Heart right ventricle (tissue), 16 donors: ENCODE measurements at regions not wholly inside any gene's neighbourhood (a gene's known extent, or its start where the extent isn't known, plus 50 kb on each side); places are given as distances from the start of the nearest gene placed in this dataset.

Experiments
- ATAC-seq, 8 donors: fragments of 200-7000 bp; cut with Tn5 transposase; one replicate each; pipeline ENCODE4 v1.9.1; 2020; ENCODE audit warnings: mild to moderate bottlenecking in 8 of 8, moderate library complexity in 8 of 8, moderate number of reproducible peaks in 1 of 8
- DNase-seq, 2 donors: peaks; one replicate each; pipeline ENCODE4 v3.0.0-alpha.2; 2020
- H3K27ac ChIP-seq, 10 donors: fragments of 200-600 bp; sonication (generic) in 2 of 10; one replicate each; pipeline versions ENCODE4 v1.5.0 to v1.8.0; 2020 to 2022; ENCODE audit warnings: mild to moderate bottlenecking in 3 of 10
- H3K27me3 ChIP-seq, 7 donors: fragments of 200-600 bp; one replicate each; pipeline ENCODE4 v1.8.0; 2021 to 2022; ENCODE audit warnings: mild to moderate bottlenecking in 2 of 7
- H3K36me3 ChIP-seq, 9 donors: fragments of 200-600 bp; sonication (generic) in 1 of 9; one replicate each; pipeline versions ENCODE4 v1.5.0 to v1.8.0; 2020 to 2022; ENCODE audit warnings: mild to moderate bottlenecking in 2 of 9
- H3K4me1 ChIP-seq, 9 donors: fragments of 200-600 bp; sonication (generic) in 1 of 9; one replicate each; pipeline versions ENCODE4 v1.5.0 to v1.8.0; 2020 to 2022; ENCODE audit warnings: mild to moderate bottlenecking in 4 of 9
- H3K4me3 ChIP-seq, 10 donors: fragments of 200-600 bp; sonication (generic) in 2 of 10; one replicate each; pipeline versions ENCODE4 v1.5.0 to v1.8.0; 2020 to 2022; ENCODE audit warnings: mild to moderate bottlenecking in 7 of 10, moderate library complexity in 2 of 10
- H3K9me3 ChIP-seq, 11 donors: fragments of 200-600 bp in 10 of 11; sonication (generic) in 2 of 11; one replicate each; pipeline versions ENCODE4 v1.5.0 to v1.8.0; 2013 to 2022; ENCODE audit warnings: mild to moderate bottlenecking in 2 of 11, control low read depth in 1 of 11, moderate library complexity in 1 of 11
- WGBS, 2 donors: extraction: QIAGEN DNeasy Blood & Tissue Kit; methylation state at CpG; one replicate each; pipeline ENCODE4 v1.1.7; 2013; ENCODE audit warnings: inconsistent platforms in 1 of 2; 5-methylcytosine and 5-hydroxymethylcytosine counted together
- intact Hi-C, 10 donors: fragments of 100-400 bp; cut with DNase I; formaldehyde crosslinking; loops; one replicate each; pipeline versions ENCODE4 v1.11.1 to v1.14.2; 2022
- TF ChIP-seq, protein P1 (sequence below), 9 donors: fragments of 200-600 bp; sonication (generic) in 2 of 9; IDR thresholded peaks; one replicate each; pipeline versions ENCODE4 v1.5.0 to v1.8.0; 2021 to 2022; ENCODE audit warnings: antibody characterized with exemption in 9 of 9, mild to moderate bottlenecking in 5 of 9, moderate library complexity in 1 of 9
- donor health status: Arrhythmogenic right ventricular cardiomyopathy.
- donor health status: ischemic (EF 13 %, LVEDD 7.1; RV severe dilation, severe dysfunction).
- donor health status: healthy with polysubstance abuse.
- donor health status: DM: no; HTN: yes; CAD: no.
- donor health status: DM: no; HTN: no; CAD: no.
- donor health status: ischemic (EF 25% LVEDD 6.9; RV normal size, moderate dysfunction).
- donor health status: ischemic (EF 25% LVEDD 5.7; RV mildly dilated, moderate dysfunction).
- donor health status: healthy.
- donor health status: DM: yes; HTN: yes; CAD: no.
- donor health status: Ischemic cardiomyopathy.
- donor health status: ischemic (EF 35%, LVEDD 5.7; RV mildly dilated, moderate dysfunction).
- donor health status: nonischemic (EF 11% LVEDD 7.7; RV severe dilation, severe dysfunction).
- donor health status: DM: yes; HTN: yes; CAD: no.
- donor health status: PGD.
- donor health status: ischemic (EF 29% LVEDD 5.4; RV normal size, mild dysfunction).
- donor health status: nonischemic (EF 23%, LVEDD 6.1; RV moderate dilation, normal function).

DNA sequence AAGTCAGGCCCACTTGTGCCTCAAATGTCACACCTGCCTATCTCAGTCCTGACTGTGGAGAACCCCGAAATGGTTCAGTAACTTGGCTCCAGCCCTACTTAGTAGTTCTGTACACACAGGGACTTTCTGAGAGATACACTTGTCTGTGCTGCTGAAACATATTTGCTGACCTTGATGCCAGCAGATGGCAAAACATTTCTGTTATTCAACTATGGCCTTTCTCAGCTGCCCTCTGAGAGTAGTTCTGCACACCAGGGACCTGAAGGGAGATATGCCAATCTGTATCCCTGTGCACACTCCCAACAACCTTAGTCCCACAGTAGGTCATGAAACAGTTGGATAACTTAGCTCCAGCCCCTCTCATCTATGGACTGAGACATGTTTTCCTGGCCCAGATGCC, 1651.5 kb downstream of the LRRC4C start:
- H3K27me3 ChIP-seq = no peaks in the 10 kb centered on the region
- intact Hi-C loops = no loop called here
- 54 to 62% methylated on average over 1 of the region's 1 CpG for WGBS, 2 donors
- no peaks in the 10 kb centered on the region for H3K36me3 ChIP-seq
- no peak overlapping the region for H3K27ac ChIP-seq
- TF ChIP-seq, protein P1, sequence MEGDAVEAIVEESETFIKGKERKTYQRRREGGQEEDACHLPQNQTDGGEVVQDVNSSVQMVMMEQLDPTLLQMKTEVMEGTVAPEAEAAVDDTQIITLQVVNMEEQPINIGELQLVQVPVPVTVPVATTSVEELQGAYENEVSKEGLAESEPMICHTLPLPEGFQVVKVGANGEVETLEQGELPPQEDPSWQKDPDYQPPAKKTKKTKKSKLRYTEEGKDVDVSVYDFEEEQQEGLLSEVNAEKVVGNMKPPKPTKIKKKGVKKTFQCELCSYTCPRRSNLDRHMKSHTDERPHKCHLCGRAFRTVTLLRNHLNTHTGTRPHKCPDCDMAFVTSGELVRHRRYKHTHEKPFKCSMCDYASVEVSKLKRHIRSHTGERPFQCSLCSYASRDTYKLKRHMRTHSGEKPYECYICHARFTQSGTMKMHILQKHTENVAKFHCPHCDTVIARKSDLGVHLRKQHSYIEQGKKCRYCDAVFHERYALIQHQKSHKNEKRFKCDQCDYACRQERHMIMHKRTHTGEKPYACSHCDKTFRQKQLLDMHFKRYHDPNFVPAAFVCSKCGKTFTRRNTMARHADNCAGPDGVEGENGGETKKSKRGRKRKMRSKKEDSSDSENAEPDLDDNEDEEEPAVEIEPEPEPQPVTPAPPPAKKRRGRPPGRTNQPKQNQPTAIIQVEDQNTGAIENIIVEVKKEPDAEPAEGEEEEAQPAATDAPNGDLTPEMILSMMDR (IDR thresholded peaks at IDR 0.05) = no peak
- no peaks in the 10 kb centered on the region for H3K4me1 ChIP-seq
- ATAC-seq = no peak
- no peak for DNase-seq
- no peak overlapping the region for H3K4me3 ChIP-seq
- peaks cover 0 to 29% (median 9%) of the 10 kb centered on the region in 11 donors for H3K9me3 ChIP-seq

DNA sequence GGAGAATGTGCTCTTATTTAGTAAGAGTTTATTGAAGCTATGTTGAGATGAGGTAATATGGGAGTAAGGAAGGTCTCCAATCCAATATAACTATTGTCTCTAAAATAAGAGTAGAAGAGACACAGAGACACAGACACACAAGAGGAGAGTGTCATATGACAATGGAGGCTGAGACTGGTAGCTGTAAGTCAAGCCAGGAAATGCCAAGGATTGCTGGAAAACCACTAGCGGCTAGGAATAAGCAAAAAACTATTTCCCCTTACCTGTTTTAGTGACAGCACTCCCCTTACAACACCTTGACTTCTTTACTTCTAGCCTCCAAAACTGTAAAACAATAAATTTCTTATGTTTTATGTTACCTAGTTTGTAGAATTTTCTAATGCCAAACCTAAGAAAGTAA, 1652.8 kb downstream of the LRRC4C start:
- WGBS, 2 donors = 53 to 66% methylated on average over 1 of the region's 1 CpG
- intact Hi-C loops = no loop called here
- peaks cover 0 to 21% (median 0%) of the 10 kb centered on the region in 11 donors for H3K9me3 ChIP-seq
- no peak overlapping the region for H3K27ac ChIP-seq
- no peaks in the 10 kb centered on the region for H3K27me3 ChIP-seq
- TF ChIP-seq, protein P1 (IDR thresholded peaks at IDR 0.05) = no peak
- H3K4me1 ChIP-seq = no peaks in the 10 kb centered on the region
- ATAC-seq = no peak
- no peak overlapping the region for H3K4me3 ChIP-seq
- H3K36me3 ChIP-seq = no peaks in the 10 kb centered on the region
- no peak for DNase-seq

DNA sequence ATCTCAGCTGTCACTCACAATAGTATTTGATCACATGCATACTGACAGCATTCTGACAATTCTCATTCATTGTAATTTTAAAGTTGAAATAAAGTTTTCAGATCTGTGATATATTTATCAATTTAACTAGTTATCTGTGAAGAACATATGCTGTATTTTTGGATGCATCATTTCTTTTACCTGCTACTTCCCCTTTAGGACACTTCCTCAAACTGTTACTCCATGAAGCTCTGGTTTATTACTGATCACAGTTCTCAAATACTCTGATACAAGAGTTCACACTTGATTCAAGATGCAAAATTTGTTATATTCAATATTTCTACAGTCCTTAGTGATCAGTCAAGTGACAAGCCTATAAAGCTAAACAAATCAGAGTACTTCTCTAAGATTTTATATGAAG, 1655.2 kb downstream of the LRRC4C start:
- TF ChIP-seq, protein P1 (IDR thresholded peaks at IDR 0.05) = no peak
- Histone ChIP-seq H3K4me3 (no peak overlapping the region), H3K27ac (no peak overlapping the region), H3K9me3 (peaks cover 0 to 9% (median 0%) of the 10 kb centered on the region in 11 donors), H3K27me3 (no peaks in the 10 kb centered on the region), H3K4me1 (no peaks in the 10 kb centered on the region), H3K36me3 (no peaks in the 10 kb centered on the region)
- DNase-seq (no peak), ATAC-seq (no peak)
- intact Hi-C loops = no loop called here

DNA sequence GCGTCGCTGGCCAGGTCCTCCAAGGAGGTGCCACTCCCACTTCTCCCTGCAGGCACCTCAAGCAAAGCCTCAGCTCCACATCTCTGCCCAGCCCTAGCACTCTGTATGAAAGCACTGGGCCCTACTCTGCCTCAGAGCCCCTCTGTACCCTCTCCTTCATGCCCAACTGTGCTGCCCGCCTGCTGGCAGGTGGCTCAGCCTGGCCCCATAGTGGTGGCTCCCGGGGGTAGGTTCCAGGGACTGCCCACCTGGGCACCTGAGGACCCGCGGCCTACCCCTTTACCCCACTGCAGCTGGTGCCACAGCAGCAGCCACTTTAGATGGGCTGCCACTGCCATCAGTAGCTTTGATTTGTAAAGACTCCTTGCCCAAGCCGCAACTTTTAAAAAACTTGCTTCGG, 1672.8 kb downstream of the LRRC4C start:
- ATAC-seq = no peak
- H3K9me3 ChIP-seq = no peaks in the 10 kb centered on the region
- 94 to 96% methylated on average over 8 of the region's 8 CpGs for WGBS, 2 donors

More for the DNA sequence above, 1672.8 kb downstream of the LRRC4C start:
- Histone ChIP-seq H3K4me3 (no peak overlapping the region), H3K4me1 (no peaks in the 10 kb centered on the region), H3K27ac (no peak overlapping the region), H3K36me3 (no peaks in the 10 kb centered on the region), H3K27me3 (no peaks in the 10 kb centered on the region)
- no peak for DNase-seq
- intact Hi-C loops = no loop called here
- TF ChIP-seq, protein P1 (IDR thresholded peaks at IDR 0.05) = no peak
